ENCODE measurements at regions not wholly inside any gene's neighbourhood (a gene's known extent, or its start where the extent isn't known, plus 50 kb on each side); places are given as distances from the start of the nearest gene placed in this dataset.

DNA sequence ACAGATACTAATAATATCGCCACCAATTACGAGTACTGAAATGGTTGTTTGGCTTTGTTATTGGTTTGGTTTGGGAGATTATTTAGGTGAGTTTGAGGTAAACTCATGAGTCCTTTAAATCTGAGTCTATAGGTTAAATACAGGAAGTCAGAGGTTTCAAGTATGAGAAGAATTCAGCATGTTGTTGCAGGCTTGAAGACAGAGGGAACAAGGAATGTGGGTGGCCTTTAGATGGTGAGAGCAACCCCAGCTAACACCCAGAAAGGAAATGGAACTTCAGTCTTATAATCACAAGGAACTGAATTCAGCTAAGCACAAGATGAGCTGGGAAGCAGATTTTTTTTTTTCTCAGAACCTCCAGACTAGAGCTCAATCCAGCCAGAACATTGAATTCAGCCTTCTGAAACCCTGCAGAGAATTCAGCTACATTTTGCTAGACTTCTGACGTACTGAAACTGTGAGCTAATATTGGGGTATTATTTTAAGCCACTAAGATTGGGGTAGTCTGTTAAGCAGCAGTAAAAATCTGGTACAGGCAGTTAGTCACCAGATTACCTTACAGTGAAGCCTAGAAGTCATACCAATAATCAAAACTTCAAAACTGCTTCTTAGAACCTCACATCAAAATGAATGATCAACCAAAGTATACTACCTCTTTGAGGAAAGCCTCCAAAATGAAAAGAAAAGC, 216.0 kb upstream of the PUM3 start:
- TF ChIP-seq, protein P1, sequence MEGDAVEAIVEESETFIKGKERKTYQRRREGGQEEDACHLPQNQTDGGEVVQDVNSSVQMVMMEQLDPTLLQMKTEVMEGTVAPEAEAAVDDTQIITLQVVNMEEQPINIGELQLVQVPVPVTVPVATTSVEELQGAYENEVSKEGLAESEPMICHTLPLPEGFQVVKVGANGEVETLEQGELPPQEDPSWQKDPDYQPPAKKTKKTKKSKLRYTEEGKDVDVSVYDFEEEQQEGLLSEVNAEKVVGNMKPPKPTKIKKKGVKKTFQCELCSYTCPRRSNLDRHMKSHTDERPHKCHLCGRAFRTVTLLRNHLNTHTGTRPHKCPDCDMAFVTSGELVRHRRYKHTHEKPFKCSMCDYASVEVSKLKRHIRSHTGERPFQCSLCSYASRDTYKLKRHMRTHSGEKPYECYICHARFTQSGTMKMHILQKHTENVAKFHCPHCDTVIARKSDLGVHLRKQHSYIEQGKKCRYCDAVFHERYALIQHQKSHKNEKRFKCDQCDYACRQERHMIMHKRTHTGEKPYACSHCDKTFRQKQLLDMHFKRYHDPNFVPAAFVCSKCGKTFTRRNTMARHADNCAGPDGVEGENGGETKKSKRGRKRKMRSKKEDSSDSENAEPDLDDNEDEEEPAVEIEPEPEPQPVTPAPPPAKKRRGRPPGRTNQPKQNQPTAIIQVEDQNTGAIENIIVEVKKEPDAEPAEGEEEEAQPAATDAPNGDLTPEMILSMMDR (IDR thresholded peaks at IDR 0.05): no peak
- no peak for TF ChIP-seq POLR2A (IDR thresholded peaks at IDR 0.05)
- H3K27me3 ChIP-seq: no peaks in the 10 kb centered on the region
- H3K4me1 ChIP-seq: no peaks in the 10 kb centered on the region
- H3K27ac ChIP-seq: no peak overlapping the region
- 83 to 94% methylated on average over 3 of the region's 3 CpGs for WGBS, 2 donors
- intact Hi-C loops (cut with DNase I; ENCODE audit: low total_unique reads): no loop called here
- H3K36me3 ChIP-seq (ENCODE audit: low read depth, missing control alignments): no peaks in the 10 kb centered on the region
- H3K4me3 ChIP-seq: no peak overlapping the region
- H3K9me3 ChIP-seq: no peaks in the 10 kb centered on the region
- no peak for DNase-seq

DNA sequence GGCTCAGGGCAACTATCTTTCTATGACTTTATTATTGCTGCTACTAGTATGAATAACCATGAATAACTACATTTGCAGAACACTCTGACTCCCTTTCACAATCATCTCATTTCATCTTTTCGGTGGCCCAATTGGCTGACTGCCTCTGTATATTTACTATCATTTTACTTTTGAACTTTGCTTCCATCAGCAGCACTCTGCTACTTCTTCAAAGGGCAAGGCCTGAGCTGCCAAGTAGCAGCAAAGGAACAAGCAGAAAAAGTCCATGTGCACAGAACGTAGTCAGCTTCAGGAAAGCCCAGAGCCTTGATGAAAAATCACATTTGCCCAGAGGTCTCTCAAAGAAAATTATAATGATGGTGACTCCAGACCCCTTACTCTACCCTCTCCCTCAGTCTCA, 214.5 kb upstream of the PUM3 start:
- WGBS, 2 donors: 52 to 55% methylated on average over 2 of the region's 2 CpGs
- Histone ChIP-seq H3K4me3 (no peak overlapping the region), H3K27me3 (no peaks in the 10 kb centered on the region), H3K9me3 (no peaks in the 10 kb centered on the region), H3K4me1 (no peaks in the 10 kb centered on the region), H3K27ac (no peak overlapping the region), H3K36me3 (ENCODE audit: low read depth, missing control alignments) (no peaks in the 10 kb centered on the region)
- TF ChIP-seq POLR2A (IDR thresholded peaks at IDR 0.05): no peak
- TF ChIP-seq, protein P1 (IDR thresholded peaks at IDR 0.05): no peak
- intact Hi-C loops (cut with DNase I; ENCODE audit: low total_unique reads): no loop called here
- DNase-seq: no peak

DNA sequence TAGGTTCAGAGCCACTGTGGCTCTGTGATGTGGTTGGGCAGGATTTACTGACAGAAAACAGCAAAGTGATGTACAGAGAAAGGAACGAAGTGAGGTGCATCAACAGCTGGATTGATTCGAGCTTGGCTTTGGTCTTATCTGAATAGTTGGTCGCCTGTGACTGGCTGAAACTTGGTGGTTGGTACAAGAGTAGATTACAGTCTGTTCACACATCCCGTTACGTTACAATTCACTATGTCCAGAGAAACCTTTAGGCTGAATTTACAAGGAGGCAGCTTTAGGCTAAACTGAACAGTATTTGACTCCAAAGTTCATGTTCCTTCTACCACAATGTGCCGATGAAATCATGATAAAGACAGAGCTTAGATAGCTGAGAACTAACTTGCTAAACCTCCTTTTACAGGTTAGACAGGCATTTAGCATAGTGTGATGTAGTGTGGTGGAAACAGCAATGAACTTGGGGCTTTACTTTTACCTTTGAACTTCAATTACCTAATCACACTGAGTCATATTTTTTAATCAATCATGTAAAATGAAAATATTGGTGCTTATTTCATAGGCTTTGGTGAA, 210.2 kb upstream of the PUM3 start:
- no peak for DNase-seq
- TF ChIP-seq, protein P1 (IDR thresholded peaks at IDR 0.05): no peak
- TF ChIP-seq POLR2A (IDR thresholded peaks at IDR 0.05): no peak
- 79 to 86% methylated on average over 6 of the region's 6 CpGs for WGBS, 2 donors
- H3K9me3 ChIP-seq: no peaks in the 10 kb centered on the region
- H3K4me3 ChIP-seq: no peak overlapping the region
- H3K27me3 ChIP-seq: no peaks in the 10 kb centered on the region
- no peaks in the 10 kb centered on the region for H3K36me3 ChIP-seq (ENCODE audit: low read depth, missing control alignments)
- intact Hi-C loops (cut with DNase I; ENCODE audit: low total_unique reads): no loop called here
- H3K27ac ChIP-seq: no peak overlapping the region
- no peaks in the 10 kb centered on the region for H3K4me1 ChIP-seq

DNA sequence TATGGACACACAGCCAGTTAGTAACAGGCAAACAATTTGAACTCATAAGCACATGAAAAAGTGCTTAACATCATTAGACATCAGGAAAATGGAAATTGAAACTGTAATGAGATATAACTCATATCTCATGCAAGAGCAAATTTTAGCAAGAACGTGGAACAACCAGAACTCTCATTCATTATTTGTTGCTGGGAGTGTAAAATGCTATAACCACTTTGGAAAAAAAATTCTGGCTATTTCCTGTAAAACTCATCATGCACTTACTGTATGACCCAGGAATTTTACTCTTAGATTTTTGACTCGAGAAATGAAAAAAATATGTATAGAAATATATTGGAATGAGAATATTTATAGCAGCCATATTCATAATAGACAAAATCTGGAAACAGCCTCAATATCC, 205.7 kb upstream of the PUM3 start:
- intact Hi-C loops (cut with DNase I; ENCODE audit: low total_unique reads): no loop called here
- no peak overlapping the region for H3K4me3 ChIP-seq
- 54 to 62% methylated on average over 2 of the region's 2 CpGs for WGBS, 2 donors
- no peak for TF ChIP-seq POLR2A (IDR thresholded peaks at IDR 0.05)
- TF ChIP-seq, protein P1 (IDR thresholded peaks at IDR 0.05): no peak
- no peaks in the 10 kb centered on the region for H3K9me3 ChIP-seq
- no peak overlapping the region for H3K27ac ChIP-seq
- no peaks in the 10 kb centered on the region for H3K36me3 ChIP-seq (ENCODE audit: low read depth, missing control alignments)
- no peaks in the 10 kb centered on the region for H3K27me3 ChIP-seq
- H3K4me1 ChIP-seq: no peaks in the 10 kb centered on the region
- no peak for DNase-seq

DNA sequence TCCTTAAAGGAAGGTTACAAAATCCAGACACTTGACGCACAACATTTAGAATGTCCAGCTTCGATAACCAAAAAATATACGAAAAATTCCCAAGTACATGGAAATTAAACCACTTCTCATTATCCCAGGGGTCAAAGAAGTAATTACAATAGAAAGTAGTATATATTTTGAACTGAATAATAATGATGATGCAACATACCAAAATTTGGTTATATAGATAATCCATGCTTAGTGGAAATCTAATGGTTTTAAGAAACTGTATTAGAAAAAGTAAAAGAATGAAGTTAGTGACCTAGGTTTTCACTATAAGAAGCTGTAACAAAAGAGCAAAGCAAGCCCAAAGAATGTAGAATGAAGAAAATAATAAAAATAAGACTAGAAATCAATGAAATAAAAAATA, 204.0 kb upstream of the PUM3 start:
- no peaks in the 10 kb centered on the region for H3K4me1 ChIP-seq
- H3K27ac ChIP-seq: no peak overlapping the region
- no peaks in the 10 kb centered on the region for H3K27me3 ChIP-seq
- TF ChIP-seq, protein P1 (IDR thresholded peaks at IDR 0.05): no peak
- no peak for TF ChIP-seq POLR2A (IDR thresholded peaks at IDR 0.05)
- 65 to 96% methylated on average over 3 of the region's 3 CpGs for WGBS, 2 donors
- DNase-seq: no peak
- H3K36me3 ChIP-seq (ENCODE audit: low read depth, missing control alignments): no peaks in the 10 kb centered on the region
- H3K4me3 ChIP-seq: no peak overlapping the region
- no peaks in the 10 kb centered on the region for H3K9me3 ChIP-seq
- intact Hi-C loops (cut with DNase I; ENCODE audit: low total_unique reads): no loop called here

Data from testis (tissue), 2 donors.